ENCODE measurements at regions not wholly inside any gene's neighbourhood (a gene's known extent, or its start where the extent isn't known, plus 50 kb on each side); places are given as distances from the start of the nearest gene placed in this dataset.
"Not testable (repeated sequence)": the region's sequence is repeated elsewhere in the genome, so short reads cannot be mapped to it uniquely, and the experiment has no call there.

- no peak for DNase-seq
Observed at GRCh38 chr4:45471335-45471734, 652.5 kb downstream of the GABRG1 start.

DNA sequence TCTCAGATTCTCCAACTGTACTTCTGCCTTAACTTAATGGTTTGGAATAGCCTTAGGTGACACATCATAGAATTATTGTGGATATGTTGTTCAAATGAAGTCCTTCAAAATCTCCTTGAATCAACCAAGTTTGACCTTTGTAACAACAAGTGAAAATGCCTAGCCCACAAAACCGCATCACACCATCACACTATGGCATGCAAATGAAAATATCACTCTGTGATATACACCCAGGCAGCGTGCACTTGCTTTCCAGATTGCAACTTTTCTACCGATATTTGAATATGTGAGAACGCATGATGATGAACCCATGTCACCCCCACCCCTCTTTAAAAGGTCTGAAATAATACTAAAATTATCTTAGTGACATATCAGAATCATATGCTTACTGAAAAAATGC is 656.7 kb downstream of the GABRG1 start:
- DNase-seq, result no peak

DNA sequence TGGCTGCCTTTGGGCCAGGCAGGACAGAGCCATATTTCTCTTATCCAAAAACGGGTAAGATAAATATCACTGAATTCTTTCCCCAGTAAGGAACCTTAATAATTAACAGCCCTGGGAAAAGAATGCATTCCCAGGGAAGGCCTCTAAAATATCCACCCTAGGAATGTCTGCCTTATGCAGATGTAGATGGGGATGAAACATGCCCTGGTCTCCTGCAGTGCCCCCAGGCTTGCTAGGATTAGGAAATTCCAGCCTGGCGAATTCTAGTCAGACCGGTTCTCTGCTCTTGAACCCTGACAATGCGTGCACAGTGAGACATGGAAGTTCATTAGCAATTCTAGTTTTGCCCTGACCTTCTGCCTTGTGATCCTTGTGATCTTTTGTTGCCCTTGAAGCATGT is 663.7 kb downstream of the GABRG1 start:
- DNase-seq, result not testable (repeated sequence)

DNA sequence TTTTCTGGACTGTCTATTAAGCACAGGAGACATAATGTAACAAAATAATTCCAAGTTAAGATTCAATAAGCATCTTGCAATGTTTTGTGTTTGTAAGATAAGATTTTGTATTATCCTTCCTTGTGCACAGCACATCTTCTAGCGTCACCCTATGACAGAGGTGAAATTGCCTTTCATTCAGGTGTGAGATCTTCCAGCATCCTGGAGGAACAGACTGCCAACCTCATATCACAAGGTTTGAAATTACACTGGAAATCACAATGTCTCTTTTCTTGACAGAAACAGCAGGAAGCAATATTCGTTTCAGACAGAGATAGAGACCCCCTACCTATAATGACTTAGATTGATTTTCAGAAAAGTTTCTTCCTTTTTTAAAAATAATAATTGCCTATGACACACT is 668.6 kb downstream of the GABRG1 start:
- no peak for DNase-seq

GRCh38 chr4:45453258-45453853 is 670.5 kb downstream of the GABRG1 start:
- DNase-seq, result no peak

- DNase-seq, result no peak
Observed at GRCh38 chr4:45442466-45442865, 681.4 kb downstream of the GABRG1 start.

DNA sequence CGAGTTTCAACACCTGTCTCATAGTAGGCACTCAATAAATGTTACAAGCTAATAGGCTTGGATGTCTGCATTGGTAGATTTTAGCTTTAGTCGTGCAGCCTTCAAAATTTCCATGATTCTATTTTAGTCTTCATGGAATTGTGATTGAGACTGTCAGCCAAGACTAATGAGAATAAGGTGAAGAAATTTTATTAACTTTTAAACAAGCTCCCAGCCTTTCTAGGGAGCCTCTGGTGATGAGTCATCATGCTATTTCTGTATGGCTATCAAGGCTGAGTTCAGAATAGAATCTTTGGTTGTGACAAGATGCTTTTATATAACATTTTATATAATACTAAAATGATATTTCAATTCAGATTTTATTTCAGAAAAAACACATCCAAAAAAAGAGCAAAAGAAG is 685.8 kb downstream of the GABRG1 start:
- DNase-seq, result no peak

DNA sequence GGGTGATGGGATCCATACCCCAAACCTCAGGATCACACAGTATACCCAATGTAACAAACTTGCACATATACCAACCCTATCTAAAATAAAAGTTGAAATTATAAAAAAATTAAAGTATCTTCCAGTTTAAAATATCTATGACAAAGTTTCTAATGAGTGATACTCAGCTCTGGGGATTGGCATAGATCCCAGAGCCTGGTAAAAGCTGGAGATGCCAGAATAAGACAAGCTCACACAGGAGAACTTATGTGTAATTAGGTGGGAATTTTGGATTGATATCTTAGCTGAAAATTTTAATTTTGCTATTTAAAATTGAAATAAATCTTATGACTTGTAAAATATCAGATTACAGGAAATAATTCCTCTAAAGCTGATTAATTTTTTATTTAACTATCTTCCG is 686.5 kb downstream of the GABRG1 start:
- DNase-seq, result no peak

DNA sequence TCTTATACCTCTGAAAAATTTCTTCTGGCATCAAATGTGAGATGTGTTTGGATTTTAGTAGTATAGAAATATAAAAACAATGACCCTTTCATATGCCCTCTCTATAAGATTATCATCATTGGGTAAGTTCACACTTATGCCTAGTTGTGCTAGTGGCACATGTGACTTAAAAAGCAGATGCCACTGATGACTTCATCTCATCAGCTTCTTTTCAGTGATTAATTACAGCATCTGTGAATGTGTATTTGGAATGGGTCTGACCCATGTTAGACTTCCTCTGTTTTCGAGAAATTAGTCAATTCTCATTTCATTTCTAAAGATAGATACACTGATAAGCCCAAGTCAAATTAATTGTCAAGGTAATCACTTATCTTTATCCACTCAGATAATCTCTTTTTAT is 698.7 kb downstream of the GABRG1 start:
- no peak for DNase-seq

- DNase-seq, result no peak
Observed at GRCh38 chr4:45423896-45424295, 697.5 kb upstream of the GNPDA2 start.

DNA sequence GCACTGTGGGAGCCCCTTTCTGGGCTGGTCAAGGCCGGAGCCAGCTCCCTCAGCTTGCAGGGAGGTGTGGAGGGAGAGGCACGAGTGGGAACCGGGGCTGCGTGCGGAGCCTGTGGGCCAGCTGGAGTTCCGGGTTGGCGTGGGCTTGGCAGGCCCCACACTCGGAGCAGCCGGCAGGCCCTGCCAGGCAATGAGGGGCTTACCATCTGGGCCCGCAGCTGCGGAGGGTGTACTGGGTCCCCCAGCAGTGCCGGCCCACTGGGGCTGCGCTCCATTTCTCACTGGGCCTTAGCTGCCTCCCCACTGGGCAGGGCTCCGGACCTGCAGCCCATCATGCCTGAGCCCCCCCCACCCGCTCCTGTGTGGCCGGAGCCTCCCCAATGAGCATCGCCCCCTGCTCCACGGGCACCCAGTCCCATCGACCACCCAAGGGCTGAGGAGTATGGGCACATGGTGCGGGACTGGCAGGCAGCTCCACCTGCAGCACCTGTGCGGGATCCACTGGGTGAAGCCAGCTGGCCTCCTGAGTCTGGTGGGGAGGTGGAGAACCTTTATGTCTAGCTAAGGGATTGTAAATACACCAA is 693.8 kb upstream of the GNPDA2 start:
- not testable (repeated sequence) for DNase-seq

GRCh38 chr4:45410701-45411210 is 684.4 kb upstream of the GNPDA2 start:
- no peak for DNase-seq

GRCh38 chr4:45409536-45409935 is 683.2 kb upstream of the GNPDA2 start:
- no peak for DNase-seq

- DNase-seq, result no peak
Observed at GRCh38 chr4:45408996-45409395, 682.6 kb upstream of the GNPDA2 start.

DNA sequence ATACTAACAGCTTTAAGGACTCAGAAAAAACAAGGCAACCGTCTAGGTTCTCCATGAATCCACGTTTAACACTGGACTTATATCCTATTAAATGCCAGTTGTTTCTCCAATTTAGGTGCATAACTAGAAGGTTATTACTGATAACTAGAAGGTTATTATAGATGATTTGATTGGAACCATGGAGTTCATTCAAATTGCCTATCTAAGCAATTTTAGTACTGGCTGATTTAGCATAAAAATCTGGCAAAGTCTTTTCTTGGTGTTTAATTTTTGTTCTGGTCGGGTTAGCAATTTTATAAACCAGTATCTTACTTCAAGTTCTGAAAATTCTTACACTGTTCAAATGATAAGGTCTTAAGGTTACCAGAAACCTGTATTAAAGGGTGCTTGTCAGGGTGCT is 672.8 kb upstream of the GNPDA2 start:
- no peak for DNase-seq

- DNase-seq, result no peak
Observed at GRCh38 chr4:45385306-45385705, 659.0 kb upstream of the GNPDA2 start.

GRCh38 chr4:45370408-45370807 is 644.1 kb upstream of the GNPDA2 start:
- no peak for DNase-seq

- DNase-seq, result no peak
Observed at GRCh38 chr4:45368832-45369231, 642.5 kb upstream of the GNPDA2 start.

DNA sequence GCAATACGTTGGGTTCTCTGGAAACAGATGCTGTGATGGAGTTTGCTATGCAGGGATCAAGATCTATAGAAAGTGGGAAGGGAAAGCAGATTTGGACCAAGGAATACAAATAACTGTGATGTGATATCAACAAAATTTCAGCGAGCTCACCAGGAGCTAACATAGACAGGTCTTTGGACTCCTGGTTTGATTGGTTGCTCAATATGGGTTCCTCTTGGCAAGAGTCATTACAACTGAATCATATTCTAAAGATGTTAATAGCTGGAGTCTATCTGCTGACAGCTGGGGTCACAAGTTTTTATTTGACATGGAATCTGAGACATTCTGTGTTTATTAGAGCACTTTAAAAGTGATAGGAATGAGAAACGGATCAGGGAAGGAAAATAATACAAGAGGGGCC is 637.6 kb upstream of the GNPDA2 start:
- DNase-seq, result no peak

DNA sequence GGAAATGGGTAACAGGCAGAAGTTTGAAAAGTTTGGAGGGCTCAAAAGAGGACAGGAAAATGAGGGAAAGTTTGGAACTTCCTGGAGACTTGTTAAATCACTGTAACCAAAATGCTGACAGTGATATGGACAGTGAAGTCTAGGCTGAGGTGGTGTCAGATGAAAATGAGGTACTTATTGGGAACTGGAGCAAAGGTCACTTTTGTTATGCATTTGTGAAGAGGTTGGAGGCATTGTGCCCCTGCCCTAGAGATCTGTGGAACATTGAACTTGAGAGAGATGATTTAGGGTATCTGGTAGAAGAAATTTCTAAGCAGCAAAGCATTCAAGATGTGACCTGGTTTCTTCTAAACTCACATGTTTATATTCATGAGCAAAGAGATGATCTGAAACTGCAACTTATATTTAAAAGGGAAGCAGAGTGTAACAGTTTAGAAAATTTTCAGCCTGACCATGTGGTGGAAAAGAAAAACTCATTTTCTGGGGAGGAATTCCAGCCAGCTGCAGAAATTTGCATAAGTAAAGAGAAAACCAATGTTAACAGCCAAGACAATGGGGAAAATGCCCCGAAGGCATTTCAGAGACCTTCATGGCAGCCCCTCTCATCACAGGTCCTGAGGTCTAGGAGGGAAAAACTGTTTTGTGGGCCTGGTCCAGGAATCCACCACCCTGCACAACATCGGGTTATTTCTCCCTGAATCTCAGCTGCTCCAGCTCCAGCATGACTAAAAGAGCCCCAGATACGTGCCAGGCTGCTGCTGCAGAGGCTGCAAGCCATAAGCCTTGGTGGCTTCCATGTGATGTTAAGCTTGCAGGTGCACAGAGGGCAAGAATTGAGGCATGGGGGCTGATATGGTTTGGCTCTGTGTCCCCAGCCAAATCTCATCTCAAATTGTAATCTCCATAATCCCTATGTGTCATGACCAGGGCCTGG is 632.5 kb upstream of the GNPDA2 start:
- no peak for DNase-seq

DNA sequence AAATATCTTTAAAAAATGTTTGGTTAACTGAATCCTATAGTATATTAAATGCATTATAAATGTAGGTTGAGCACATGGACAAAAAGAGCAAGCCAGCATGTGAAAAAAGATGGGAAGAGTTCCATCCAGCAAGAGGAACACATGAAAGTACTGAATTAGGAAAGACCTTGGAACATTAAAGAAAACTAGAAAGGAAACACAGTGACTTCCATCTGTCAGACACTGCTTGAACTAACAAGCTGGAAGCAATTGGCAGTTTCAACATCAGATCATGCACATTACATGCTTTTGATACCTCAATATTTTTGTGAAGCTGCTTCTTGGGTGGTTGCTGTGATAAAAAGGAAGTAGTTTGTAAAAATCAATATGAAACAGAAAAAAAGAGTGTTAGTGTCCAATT is 626.8 kb upstream of the GNPDA2 start:
- no peak for DNase-seq

DNA sequence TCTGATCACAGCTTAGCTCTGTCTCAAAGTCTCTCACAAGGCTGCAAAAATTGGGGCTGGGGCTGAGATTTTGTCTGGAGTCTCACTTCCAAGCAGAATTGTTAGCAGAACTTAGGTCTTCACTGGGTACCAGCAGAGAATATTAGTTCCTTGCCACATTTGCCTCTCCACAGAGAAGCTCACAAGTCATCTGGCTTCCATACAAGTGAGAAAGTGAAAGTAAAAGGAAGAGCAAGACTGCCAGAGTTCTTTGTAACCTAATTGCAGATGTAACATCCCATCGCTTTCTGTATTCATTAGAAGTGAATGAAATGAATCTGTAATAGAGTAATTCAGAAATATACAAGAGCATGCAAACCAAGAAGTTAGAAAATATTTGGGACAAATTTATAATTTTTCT is 624.1 kb upstream of the GNPDA2 start:
- peak; percentile 0 for DNase-seq

GRCh38 chr4:45349859-45350258 is 623.5 kb upstream of the GNPDA2 start:
- no peak for DNase-seq

Measured in fibroblast of upper back skin (primary cell).